Esophagus muscularis mucosa (tissue), 4 donors: ENCODE measurements at regions not wholly inside any gene's neighbourhood (a gene's known extent, or its start where the extent isn't known, plus 50 kb on each side); places are given as distances from the start of the nearest gene placed in this dataset.

Experiments used
- DNase-seq: peaks from one replicate; pipeline ENCODE4 v3.0.0-alpha.2; 2017; ENCODE audit errors: extremely low spot score
- H3K27ac ChIP-seq, 4 donors: fragments of 200-600 bp; sonication (generic); replicated peaks in 1 of 4; 1 replicate in 3 of 4; 2 replicates in 1 of 4; pipeline ENCODE4 v1.5.1; 2016 to 2019; ENCODE audit warnings: mild to moderate bottlenecking in 1 of 4
- H3K27me3 ChIP-seq, 4 donors: fragments of 200-600 bp; sonication (generic); one replicate each; pipeline versions ENCODE4 v1.5.1 to v1.6.0; 2016 to 2019
- H3K36me3 ChIP-seq, 4 donors: fragments of 200-600 bp; sonication (generic); one replicate each; pipeline ENCODE4 v1.5.1; 2016 to 2019
- H3K4me1 ChIP-seq, 4 donors: fragments of 200-600 bp; sonication (generic); one replicate each; pipeline ENCODE4 v1.5.1; 2016 to 2019
- H3K4me3 ChIP-seq, 4 donors: fragments of 200-600 bp; sonication (generic); 1 replicate in 2 of 4; 2 replicates in 2 of 4; pipeline ENCODE4 v1.5.1; 2016 to 2019; ENCODE audit warnings: mild to moderate bottlenecking in 4 of 4, moderate library complexity in 1 of 4
- H3K9me3 ChIP-seq, 4 donors: fragments of 200-600 bp; sonication (generic); 1 replicate in 3 of 4; 2 replicates in 1 of 4; pipeline ENCODE4 v1.5.1; 2016 to 2019
- EP300 ChIP-seq: sonication (generic); formaldehyde crosslinking; IDR thresholded peaks from one replicate; pipeline ENCODE4 v1.6.1; 2017; ENCODE audit warnings: antibody characterized with exemption
- POLR2A ChIP-seq: fragments of 450-650 bp; IDR thresholded peaks from one replicate; pipeline ENCODE4 v1.6.1; 2017; ENCODE audit warnings: antibody characterized with exemption, moderate library complexity, mild to moderate bottlenecking, low read depth
- POLR2AphosphoS5 ChIP-seq, 2 donors: sonication (generic); formaldehyde crosslinking; IDR thresholded peaks; one replicate each; pipeline ENCODE4 v1.6.1; 2017; ENCODE audit warnings: antibody characterized with exemption in 2 of 2
- WGBS: methylation state at CpG from one replicate; pipeline ENCODE4 v1.1.5; 2018; 5-methylcytosine and 5-hydroxymethylcytosine counted together
- intact Hi-C: fragments of 100-400 bp; cut with DNase I; formaldehyde crosslinking; loops from one replicate; pipeline ENCODE4 v1.15.1; 2023
- TF ChIP-seq, protein P1 (sequence below), 3 experiments: fragments of 200-600 bp in 2 of 3; fragments of 450-650 bp in 1 of 3; sonication (generic) in 2 of 3; IDR thresholded peaks; one replicate each; pipeline ENCODE4 v1.5.1; 2017 to 2019; ENCODE audit warnings: antibody characterized with exemption in 3 of 3, mild to moderate bottlenecking in 2 of 3, moderate library complexity in 1 of 3

DNA sequence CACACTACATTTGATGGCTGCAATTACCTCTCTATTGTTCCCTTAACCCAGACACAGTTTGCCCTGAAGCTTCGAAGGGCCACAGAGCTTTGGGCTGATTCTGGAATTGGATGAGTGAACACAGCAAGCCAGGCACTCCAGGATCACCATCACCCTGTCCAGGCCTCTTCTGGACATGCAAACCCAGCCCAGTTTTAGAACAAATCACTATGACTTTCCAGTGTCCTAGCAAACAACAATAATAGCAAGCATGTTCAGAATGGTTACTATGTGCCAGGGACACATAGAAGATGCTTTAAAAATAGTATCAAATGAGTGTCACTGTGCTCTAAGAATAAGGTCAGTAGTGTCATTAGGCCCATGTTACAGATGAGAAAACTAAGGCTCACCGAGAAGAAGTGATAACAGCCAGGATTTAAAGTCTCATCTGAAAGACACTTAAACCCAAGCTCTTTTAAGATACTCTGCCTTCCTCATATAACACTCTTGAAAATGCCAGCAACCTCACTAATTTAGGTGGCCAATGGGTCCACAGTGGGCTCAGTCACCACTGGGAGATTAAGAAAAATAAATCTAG, 191.7 kb upstream of the STK17B start:
- intact Hi-C loops: no loop called here

DNA sequence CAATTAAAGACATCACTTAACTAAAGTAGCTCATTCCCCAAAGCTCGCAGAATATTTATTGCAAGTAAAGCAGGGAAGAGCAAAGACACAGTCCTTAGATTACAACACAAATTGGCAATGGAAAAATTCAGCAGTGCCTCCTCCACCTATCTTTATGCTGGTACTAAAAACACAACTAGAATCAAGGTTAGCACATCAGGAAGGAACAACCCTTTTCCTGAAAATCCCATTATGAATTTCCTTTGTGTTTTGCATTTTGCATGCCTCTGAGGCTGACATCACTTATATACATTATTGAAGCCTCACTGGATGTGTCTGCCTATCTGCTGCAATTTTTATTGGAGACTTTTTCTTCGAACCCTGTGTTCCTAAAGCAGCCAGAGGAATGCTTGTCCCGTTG, 193.8 kb upstream of the STK17B start:
- 87% methylated on average over 3 of the region's 3 CpGs for WGBS
- no peaks in the 10 kb centered on the region for H3K36me3 ChIP-seq
- peaks cover 0 to 8% (median 3%) of the 10 kb centered on the region in 4 donors for H3K4me1 ChIP-seq
- no peak for TF ChIP-seq POLR2AphosphoS5 (IDR thresholded peaks at IDR 0.05)
- TF ChIP-seq EP300: no peak
- no peak for TF ChIP-seq POLR2A
- TF ChIP-seq, protein P1, sequence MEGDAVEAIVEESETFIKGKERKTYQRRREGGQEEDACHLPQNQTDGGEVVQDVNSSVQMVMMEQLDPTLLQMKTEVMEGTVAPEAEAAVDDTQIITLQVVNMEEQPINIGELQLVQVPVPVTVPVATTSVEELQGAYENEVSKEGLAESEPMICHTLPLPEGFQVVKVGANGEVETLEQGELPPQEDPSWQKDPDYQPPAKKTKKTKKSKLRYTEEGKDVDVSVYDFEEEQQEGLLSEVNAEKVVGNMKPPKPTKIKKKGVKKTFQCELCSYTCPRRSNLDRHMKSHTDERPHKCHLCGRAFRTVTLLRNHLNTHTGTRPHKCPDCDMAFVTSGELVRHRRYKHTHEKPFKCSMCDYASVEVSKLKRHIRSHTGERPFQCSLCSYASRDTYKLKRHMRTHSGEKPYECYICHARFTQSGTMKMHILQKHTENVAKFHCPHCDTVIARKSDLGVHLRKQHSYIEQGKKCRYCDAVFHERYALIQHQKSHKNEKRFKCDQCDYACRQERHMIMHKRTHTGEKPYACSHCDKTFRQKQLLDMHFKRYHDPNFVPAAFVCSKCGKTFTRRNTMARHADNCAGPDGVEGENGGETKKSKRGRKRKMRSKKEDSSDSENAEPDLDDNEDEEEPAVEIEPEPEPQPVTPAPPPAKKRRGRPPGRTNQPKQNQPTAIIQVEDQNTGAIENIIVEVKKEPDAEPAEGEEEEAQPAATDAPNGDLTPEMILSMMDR (IDR thresholded peaks at IDR 0.05): no peak
- H3K27ac ChIP-seq: no peak overlapping the region
- peaks cover 0 to 16% (median 0%) of the 10 kb centered on the region in 4 donors for H3K9me3 ChIP-seq
- no peak overlapping the region for H3K4me3 ChIP-seq
- intact Hi-C loops: no loop called here
- no peaks in the 10 kb centered on the region for H3K27me3 ChIP-seq
- no peak for DNase-seq

More for the DNA sequence above, 191.7 kb upstream of the STK17B start:
- Histone ChIP-seq H3K36me3 (no peaks in the 10 kb centered on the region), H3K27ac (no peak overlapping the region), H3K4me1 (peaks cover 0 to 8% (median 3%) of the 10 kb centered on the region in 4 donors), H3K27me3 (no peaks in the 10 kb centered on the region), H3K9me3 (peaks cover 0 to under 1% (median 0%) of the 10 kb centered on the region in 4 donors), H3K4me3 (no peak overlapping the region)
- 93% methylated on average over 2 of the region's 2 CpGs for WGBS
- no peak for DNase-seq
- TF ChIP-seq EP300: no peak
- no peak for TF ChIP-seq POLR2AphosphoS5 (IDR thresholded peaks at IDR 0.05)
- TF ChIP-seq POLR2A: no peak
- TF ChIP-seq, protein P1 (IDR thresholded peaks at IDR 0.05): no peak

DNA sequence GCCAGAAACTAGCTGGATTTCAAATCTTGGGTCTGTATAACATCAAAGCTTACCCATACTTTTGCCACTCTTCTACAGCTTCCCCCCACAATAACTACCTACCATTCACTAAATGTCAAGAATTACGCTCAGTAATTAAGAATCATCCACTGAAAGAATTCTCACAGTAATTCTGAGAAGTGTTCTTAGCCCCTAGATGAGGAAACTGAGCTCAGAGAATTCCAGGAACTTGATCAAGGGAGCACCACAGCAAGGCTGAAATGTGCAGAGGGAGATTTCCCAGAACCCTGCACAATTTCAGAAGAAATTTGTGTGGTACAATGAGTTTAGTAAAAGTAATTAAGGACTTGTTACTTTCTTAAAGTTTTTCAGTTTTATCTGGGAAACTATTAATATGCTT, 194.5 kb upstream of the STK17B start:
- H3K9me3 ChIP-seq: peaks cover 0 to 16% (median 0%) of the 10 kb centered on the region in 4 donors
- TF ChIP-seq EP300 (no peak), POLR2A (no peak)
- TF ChIP-seq, protein P1 (IDR thresholded peaks at IDR 0.05): no peak
- peaks cover 0 to 8% (median 3%) of the 10 kb centered on the region in 4 donors for H3K4me1 ChIP-seq
- H3K4me3 ChIP-seq: no peak overlapping the region
- intact Hi-C loops: no loop called here
- no peak for DNase-seq
- WGBS: 92% methylated on average over 1 of the region's 1 CpG
- H3K36me3 ChIP-seq: no peaks in the 10 kb centered on the region
- no peak overlapping the region for H3K27ac ChIP-seq
- no peaks in the 10 kb centered on the region for H3K27me3 ChIP-seq

DNA sequence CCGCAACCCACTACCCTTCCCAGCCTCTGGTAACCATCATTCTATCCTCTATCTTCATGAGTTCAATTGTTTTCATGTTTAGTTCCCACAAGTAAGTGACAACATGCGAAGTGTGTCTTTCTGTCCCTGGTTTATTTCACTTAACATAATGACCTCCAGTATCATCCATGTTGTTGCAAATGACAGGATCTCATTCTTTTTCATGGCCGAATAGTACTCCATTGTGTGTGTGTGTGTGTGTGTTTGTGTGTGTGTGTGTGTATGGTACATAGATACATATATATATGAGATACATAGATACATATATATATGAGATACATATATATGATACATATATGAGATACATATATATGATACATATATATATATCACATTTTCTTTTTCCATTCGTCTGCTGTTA, 196.3 kb upstream of the STK17B start:
- no peaks in the 10 kb centered on the region for H3K27me3 ChIP-seq
- H3K27ac ChIP-seq: no peak overlapping the region
- H3K4me3 ChIP-seq: no peak overlapping the region
- no peaks in the 10 kb centered on the region for H3K36me3 ChIP-seq
- DNase-seq: no peak
- 93% methylated on average over 4 of the region's 4 CpGs for WGBS
- peaks cover 0 to 16% (median 0%) of the 10 kb centered on the region in 4 donors for H3K9me3 ChIP-seq
- intact Hi-C loops: no loop called here
- H3K4me1 ChIP-seq: peaks cover 6 to 10% (median 7%) of the 10 kb centered on the region in 4 donors
- TF ChIP-seq POLR2A (no peak), POLR2AphosphoS5 (IDR thresholded peaks at IDR 0.05) (no peak), EP300 (no peak)
- TF ChIP-seq, protein P1 (IDR thresholded peaks at IDR 0.05): no peak
